GM18498 (cell line): ENCODE measurements at regions not wholly inside any gene's neighbourhood (a gene's known extent, or its start where the extent isn't known, plus 50 kb on each side); places are given as distances from the start of the nearest gene placed in this dataset.

ENCODE experiments used
- ATAC-seq: cut with Tn5 transposase; IDR thresholded peaks from one replicate; pipeline ENCODE4 v1.9.1; 2021; ENCODE audit warnings: mild to moderate bottlenecking, moderate library complexity; ENCODE audit not compliant: unreplicated experiment

GRCh38 chr3:88535563-88535962 lies 385.8 kb downstream of the C3orf38 start:
- ATAC-seq: no peak

GRCh38 chr3:88542916-88543315 lies 393.2 kb downstream of the C3orf38 start:
- ATAC-seq: no peak

GRCh38 chr3:88572450-88572849 lies 422.7 kb downstream of the C3orf38 start:
- ATAC-seq: no peak

- ATAC-seq: no peak
These were observed 423.7 kb downstream of the C3orf38 start for GRCh38 chr3:88573472-88573871.

- no peak for ATAC-seq
These were observed 424.4 kb downstream of the C3orf38 start for GRCh38 chr3:88574146-88574545.

- no peak for ATAC-seq
These were observed 434.7 kb downstream of the C3orf38 start for GRCh38 chr3:88584451-88584850.

- ATAC-seq: no peak
These were observed 436.4 kb downstream of the C3orf38 start for GRCh38 chr3:88586121-88586640.

- no peak for ATAC-seq
These were observed 439.4 kb downstream of the C3orf38 start for GRCh38 chr3:88589138-88589537.

GRCh38 chr3:88595026-88595425 lies 445.3 kb downstream of the C3orf38 start:
- ATAC-seq: no peak

GRCh38 chr3:88596451-88596850 lies 446.7 kb downstream of the C3orf38 start:
- ATAC-seq: no peak

- ATAC-seq: no peak
These were observed 461.1 kb downstream of the C3orf38 start for GRCh38 chr3:88610820-88611219.

GRCh38 chr3:88611826-88612326 lies 462.1 kb downstream of the C3orf38 start:
- ATAC-seq: no peak

GRCh38 chr3:88616413-88616812 lies 466.7 kb downstream of the C3orf38 start:
- ATAC-seq: no peak

- no peak for ATAC-seq
These were observed 467.5 kb downstream of the C3orf38 start for GRCh38 chr3:88617283-88617682.

- no peak for ATAC-seq
These were observed 468.4 kb downstream of the C3orf38 start for GRCh38 chr3:88618021-88618645.

- no peak for ATAC-seq
These were observed 471.8 kb downstream of the C3orf38 start for GRCh38 chr3:88621586-88621985.

GRCh38 chr3:88623709-88624108 lies 473.9 kb downstream of the C3orf38 start:
- ATAC-seq: no peak

- no peak for ATAC-seq
These were observed 476.8 kb downstream of the C3orf38 start for GRCh38 chr3:88626456-88627120.

- no peak for ATAC-seq
These were observed 478.5 kb upstream of the EPHA3 start for GRCh38 chr3:88628901-88629300.

GRCh38 chr3:88632226-88632625 lies 475.2 kb upstream of the EPHA3 start:
- no peak for ATAC-seq

- no peak for ATAC-seq
These were observed 466.8 kb upstream of the EPHA3 start for GRCh38 chr3:88640581-88640980.

- ATAC-seq: no peak
These were observed 466.3 kb upstream of the EPHA3 start for GRCh38 chr3:88641033-88641604.
